HG03097 (cell line): ENCODE measurements at regions not wholly inside any gene's neighbourhood (a gene's known extent, or its start where the extent isn't known, plus 50 kb on each side); places are given as distances from the start of the nearest gene placed in this dataset.

ENCODE experiments used
- ATAC-seq: cut with Tn5 transposase; IDR thresholded peaks from one replicate; pipeline ENCODE4 v1.9.1; 2021; ENCODE audit not compliant: unreplicated experiment, low FRiP score

DNA sequence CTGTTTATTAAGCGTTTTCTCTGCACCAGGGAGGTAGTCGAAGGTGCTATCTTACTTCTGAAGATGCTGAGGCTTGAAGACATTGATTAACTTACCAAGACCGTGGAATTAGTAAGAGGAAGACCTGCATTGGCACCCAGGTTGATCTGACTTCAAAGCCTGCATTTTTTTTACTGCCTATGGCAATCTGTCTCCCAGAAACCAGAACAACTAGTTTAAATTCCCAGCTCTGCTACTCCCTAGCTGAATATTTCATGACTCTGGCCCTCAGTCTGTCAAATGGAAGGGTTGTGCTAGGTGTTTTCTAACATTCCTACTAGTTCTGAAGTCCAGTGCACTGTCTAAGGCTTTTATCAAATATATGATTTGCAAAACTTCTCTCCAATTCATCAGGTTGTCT is 52.0 kb upstream of the GRAMD1B start:
- ATAC-seq, result no peak

DNA sequence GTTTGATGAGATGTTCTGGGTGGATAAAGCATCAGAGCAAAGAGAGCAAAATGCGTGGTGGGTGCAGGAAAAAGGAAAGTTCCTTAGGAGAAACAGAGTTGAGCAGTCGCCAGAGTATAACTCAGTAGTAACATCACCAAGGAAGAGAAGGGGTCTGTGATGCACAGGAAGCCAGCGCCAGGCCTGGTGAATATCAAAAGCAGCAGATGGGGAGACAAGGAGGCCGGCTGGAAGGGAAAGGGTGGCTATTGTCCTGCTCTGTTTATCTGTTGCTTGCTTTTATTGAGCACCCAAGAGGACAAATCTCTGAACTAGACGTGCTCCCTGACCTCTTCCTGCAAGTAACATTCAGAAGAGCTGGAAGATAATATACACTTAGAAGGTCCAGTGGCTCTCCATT is 52.7 kb upstream of the GRAMD1B start:
- ATAC-seq, result no peak

DNA sequence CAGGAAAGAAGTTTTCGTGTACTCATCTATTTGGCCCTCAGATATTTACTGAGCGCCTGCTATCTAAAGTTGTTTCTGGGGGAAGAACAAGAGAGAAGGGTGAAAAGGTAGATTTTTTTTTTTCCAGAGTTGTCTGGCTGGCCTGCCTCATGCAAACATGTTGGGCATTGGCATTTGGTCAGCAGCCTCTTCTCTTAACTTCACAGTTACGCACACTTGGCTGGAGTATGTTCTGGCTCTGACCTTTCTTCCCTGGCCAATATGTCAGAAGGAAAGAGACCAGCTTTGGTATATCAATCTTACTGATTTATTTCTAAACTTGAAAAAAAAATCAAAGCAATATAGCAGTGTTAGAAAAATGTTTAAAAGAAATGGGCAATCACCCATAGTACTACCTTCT is 54.2 kb upstream of the GRAMD1B start:
- no peak for ATAC-seq

DNA sequence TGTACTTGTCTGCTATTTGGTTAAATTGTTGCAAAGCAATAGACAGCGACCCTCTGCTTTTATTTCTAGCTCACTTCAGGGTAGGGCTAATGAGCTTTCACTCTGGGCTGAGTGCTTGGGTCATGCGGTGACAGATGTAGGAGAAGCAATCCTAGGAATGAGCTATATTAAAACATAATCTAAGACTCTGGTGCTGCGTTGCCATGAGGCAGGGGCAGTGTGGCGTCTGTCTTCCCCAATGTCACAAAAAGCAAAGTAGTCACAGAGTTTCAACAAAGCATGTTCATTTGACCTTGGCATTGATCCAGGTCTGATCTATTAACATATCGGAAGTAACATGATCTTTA is 55.5 kb upstream of the GRAMD1B start:
- ATAC-seq, result no peak

DNA sequence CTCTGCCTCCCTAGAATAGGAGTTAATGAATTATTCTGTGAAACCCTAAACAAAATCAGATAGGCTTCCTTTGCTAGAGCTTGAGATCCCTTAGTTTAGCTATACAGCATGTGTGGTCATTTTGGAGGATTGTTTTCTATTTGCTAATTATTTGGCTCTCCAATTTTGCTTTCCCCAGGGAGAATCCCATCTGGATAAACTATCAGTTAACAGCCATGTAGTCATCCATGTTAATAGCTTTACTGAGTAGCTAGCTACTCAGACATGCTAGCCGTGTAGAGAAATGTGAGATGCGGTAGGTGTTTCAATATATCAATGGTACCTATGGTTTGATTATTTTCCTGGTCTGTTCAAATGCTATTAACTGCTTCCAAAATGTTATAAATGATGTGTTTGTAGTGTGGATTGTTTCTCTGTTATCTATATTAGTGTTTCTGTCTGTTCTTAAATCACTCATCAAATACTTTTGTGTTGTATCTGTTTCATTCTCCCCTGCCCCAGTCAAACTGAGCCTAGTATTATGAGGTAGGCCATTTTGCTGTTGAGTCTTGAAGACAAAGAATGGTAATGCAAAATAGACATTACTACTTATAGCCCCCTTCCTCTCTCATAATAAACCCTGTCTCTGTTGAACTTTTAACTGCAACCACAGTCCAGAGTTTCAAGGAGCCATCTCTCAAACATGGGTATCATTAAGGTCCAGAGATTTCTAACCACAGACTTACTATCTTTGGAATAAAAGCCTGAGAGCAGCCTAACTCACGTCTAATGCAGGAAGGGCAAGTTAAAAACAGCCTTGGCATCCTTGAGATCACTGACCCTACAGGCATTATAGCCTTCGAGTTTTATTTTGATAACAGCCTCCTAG is 56.1 kb upstream of the GRAMD1B start:
- ATAC-seq, result no peak

DNA sequence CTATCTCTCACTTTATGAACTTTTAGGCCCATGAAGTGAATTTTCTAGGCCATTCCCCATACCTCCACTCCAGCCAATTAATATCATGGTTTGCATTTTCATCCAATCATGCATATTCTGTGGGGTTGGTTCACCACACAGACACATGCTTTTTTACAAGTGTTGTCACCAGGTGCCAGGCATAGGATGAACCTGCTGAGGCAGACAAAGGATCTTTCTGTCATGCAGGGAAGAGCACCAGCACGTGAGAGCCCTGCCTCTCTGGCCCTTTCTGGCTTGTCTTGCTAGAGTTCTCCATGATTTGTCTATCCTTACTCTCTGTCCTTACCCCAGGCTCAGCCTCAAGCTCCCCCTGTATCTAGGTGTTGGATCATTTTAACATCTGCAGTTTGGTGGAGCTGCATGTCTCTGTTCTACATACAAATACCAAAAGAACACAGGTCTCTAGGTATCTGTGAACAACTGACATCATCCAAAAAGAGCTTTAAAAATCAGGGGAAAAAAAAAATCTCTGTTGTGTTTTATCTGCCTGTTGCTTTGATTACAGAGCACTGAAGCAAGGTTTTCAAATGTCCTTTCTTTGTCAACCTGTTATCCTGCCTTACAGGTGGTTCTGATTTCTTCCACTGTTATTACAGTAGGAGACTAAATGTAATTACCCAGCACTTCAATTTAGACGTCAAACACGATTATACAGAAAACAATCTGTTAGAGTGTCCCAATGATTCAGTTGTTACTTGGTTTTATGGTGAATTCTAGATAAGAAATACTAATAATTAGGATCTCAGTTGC is 58.4 kb upstream of the GRAMD1B start:
- no peak for ATAC-seq

DNA sequence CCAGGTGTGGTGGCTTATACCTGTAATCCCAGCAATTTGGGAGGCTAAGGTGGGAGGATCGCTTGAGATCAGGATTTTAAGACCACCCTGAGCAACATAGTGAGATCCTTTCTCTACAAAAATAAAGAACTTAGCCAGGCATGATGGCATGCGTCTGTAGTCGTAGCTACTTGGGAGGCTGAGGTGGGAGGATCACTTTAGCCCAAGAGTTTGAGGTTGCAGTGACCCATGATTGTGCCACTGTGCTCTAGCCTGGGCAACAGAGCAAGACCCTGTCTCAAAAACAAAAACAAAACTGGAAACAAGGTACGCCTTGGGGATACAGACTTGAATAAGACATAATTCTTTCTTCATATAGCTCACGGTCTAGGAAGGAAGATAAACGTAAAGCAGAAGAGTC is 63.1 kb upstream of the GRAMD1B start:
- no peak for ATAC-seq

DNA sequence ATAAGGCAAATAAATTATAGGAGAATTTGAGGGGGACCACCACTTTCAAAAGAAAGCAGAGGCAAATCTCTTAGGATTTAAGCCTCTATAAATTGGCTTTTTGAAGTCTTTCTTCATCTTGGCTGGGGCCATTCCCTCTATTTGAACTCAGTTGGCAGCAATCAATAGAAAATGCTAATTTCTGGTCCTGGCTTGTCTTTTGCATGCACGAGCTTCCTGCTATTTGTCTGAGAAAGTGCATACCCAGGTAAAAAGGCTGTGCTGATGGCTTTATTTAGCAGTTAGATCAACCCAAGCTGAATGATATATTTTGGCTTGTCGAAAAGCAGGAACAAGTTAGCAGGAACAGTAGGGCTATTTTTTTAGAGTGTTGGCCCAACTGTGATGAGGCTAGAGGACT is 64.1 kb upstream of the GRAMD1B start:
- no peak for ATAC-seq

DNA sequence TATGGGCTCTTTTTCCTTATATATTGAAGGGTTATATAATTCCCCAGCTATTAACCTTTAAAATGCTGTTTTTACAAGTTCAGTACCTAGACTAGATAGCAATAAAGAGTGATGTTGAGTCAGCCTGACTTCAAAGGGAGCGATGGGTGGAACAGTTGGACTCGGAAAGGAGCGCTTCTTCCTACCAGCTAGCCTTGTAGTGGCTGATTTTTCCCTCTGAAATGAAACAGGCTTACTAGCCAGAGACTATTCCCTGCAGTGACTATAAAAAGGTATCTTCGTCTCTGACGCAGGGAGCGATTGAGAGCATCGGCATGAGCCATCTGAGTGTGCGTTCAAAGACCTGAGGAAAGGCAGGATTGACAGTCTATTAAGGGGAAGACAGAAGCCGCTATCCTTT is 66.0 kb upstream of the GRAMD1B start:
- ATAC-seq, result no peak

DNA sequence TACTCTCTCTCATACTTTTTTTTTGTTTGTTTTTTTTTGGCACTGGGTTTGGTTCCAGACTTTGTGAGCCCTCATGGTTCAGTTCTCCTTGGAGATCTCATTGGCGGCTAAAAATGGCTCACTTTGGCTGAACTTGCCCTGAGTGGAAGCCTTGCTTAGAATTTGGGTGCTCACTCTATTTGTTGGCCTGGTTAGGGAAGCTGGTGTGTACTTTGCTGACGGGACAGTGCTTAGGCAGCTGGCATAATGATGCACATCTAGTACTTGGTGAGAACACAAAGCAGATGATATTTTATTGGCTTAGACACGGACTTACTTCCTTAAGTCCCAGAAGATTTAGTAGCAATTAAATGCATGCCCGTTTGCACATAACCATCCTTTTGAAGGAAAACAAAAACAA is 66.5 kb upstream of the GRAMD1B start:
- no peak for ATAC-seq

DNA sequence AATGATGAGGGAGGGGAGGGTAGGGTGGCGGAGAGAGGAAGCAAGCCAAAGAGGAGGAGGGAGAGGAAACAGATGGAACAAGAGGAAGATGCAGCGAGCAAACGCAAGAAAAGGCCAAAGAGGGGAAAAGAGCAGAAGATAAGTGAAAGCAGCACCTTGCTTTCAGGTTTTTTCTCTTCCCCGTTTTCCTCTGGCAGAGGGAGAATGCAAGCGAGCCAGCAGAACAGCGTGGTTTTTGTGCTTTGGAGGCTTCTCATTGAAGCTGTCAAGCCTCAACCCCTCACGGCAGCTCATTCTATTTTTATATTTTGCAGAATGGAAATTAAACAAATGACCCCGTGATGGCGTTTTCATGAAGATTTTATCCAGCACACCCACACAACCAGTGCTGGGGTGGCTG is 67.1 kb upstream of the GRAMD1B start:
- no peak for ATAC-seq

DNA sequence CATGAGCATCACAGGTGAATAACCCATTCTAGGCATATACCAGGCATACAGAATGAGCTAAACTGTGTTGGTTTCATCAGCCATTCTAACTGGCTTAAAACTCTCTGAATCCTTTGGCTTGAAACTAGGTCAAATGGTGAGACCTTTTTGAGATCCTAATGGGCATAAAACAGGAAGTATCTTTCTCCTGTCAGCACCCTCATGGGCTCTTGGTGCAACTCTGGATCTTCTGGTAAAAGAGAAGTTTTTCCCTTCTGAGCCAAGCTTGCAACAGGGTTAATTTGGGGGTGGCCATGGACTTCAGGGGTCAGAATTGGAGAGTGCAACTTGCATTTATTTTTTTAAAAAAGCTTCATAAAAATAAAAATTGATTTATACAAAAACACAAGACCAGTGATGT is 67.9 kb upstream of the GRAMD1B start:
- ATAC-seq, result no peak

DNA sequence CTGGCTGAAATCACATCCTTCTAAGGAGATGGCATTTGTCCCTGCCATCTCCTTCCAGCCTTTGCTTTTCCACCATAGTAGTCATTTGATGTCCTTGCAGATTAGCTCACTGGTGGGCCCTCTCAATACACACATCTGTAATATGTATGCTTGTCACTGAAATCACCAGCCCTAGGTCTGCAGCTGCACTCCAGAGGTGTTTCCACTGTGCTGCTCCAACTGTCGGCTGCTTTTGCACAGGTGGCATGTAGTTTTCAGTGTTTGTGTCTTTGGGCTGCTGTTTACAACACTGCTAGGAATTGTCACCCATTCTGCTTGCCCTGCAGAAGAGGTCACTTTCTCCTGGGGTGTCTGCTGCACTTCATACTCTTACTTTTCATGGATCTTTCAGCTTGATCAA is 69.0 kb upstream of the GRAMD1B start:
- no peak for ATAC-seq

DNA sequence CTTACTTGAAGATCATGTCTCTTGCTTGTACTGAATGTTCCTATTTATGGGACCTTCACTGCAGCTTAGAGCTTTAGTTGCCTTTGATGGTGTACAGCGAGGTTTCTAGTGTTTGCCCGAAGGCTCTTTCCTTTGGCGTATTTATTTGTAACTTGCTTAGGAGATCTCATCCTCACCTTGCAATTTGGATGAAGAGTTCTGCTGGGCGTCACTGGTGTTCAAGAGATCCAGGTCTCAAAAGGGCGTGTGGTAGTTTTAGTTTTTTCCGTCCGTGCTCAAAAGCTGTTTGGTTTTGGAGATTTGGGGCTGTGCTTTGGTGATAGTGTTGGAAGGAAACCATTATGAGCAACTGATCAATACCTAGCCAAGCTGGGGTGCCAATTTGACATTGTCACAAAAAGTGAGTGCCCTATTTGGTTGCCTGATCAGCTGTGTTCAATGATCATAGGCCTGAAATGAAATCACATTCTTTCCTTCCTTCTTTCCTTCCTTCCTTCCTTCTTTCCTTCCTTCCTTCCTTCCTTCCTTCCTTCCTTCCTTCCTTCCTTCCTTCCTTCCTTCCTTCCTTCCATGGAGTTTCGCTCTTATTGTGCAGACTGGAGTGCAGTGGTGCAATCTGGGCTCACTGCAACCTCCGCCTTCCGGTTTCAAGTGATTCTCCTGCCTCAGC is 69.7 kb upstream of the GRAMD1B start:
- ATAC-seq, result no peak

DNA sequence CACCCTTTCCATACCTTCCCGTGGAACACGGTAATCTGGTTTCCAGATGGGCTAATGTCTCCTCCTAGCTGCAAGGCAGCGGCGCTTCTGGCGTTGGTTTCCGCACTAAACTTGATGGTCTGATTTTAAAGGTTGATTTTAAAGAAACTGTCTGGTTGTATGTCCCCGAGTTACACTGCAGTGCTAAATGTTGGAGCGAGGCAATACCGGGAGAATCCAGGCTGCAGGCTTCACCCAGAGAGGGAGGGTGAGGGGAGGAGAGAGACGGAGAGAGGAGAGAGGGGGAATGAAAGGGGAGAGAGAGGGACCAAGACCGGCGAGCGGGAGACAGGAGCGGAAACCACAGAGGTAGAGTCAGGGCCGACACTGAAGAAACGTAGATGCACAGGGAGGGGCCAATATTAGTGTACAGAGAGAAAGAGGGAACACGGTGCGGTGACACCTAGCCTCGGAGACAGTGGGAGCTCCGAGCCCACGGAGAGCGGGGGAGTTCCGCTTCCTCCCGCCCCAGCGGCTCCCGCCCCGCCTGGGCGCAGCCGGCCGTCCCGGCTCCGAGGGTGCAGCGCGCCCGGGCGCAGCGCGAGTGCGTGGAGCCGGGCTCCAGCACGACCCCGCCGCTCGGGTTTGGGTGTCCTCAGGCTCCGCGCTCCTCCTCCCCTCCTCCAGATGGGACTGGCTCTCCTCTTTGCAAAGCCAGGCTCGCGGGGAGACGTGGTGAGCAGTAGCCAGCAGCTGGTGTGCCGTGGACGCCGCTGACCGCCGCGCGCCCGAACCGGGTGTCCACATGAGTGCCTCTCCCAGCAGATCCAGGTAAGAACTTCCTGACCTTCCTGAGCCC is 71.9 kb upstream of the GRAMD1B start:
- no peak for ATAC-seq

DNA sequence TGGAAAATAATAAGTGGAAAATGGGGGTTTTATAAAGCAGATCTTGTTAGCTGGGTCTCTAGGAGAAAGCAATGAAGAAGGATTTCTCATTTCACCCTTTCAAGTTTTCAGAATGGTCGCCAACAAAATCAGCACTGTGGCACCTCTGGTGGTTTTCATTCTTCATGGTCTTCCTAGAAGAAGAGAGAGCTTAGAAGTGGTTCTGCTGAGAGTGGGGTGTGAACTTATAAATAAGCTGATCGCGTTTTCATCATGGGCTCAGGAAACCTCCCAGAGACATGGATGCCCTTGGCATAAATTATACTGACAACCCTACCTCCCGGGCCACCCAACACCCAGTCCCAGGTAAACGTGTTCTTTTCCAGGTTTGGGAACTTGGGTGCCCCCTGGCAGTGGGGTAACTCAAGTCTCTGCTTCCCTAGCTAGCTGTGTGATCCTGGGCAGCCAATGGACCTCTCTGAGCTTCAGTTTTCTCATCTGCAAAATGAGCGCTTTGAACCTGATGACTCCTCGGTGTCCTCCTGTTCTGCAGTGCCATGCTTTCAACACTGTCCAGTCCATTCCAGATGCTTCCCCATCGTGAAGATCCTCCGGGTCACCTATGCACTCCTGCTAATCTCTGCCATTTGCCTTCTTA is 72.6 kb upstream of the GRAMD1B start:
- no peak for ATAC-seq

DNA sequence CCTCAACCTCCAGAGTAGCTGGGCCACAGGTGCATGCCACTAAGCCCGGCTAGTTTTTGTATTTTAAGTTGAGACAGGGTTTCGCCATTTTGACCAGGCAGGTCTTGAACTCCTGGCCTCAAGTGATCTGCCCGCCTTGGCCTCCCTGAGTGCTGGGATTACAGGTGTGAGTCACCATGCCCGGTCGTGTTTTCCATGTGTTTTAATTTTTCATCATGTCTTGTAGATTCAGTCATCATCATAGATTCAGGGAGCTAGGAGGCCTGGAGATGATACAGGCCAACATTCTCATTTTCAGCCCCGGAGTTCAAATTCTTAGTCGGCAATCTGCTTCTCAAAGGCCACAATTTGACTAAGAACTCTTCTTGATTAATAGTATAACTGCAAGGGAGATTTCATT is 73.5 kb upstream of the GRAMD1B start:
- ATAC-seq, result no peak

DNA sequence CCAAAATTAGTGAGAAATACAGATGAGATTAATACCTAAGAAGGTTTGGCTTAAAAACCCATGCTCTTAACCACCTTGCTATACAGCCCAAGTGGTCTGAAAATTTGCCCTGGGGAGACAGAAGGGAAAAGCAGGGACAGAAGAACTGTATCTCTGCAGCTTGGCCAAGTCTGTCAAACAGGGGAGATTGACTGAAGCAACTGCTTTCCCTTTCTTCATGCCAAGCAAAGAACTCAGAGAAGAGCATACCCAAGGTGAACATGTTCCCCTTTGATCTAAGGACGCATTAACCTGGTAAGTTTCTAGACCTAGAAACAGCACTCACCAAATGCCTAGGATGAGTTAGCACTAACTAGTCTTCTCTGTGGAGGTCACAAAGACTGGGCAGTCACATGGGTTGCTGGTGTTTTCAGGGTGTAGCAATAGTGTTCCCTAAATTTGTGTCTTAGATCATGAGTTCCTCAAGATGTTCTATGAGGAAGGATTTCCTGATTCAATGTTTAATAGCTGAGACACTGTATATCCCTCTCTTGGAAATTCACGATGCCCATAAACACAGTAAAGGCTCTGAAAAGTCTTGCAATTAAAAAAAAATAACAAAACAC is 75.6 kb upstream of the GRAMD1B start:
- no peak for ATAC-seq

DNA sequence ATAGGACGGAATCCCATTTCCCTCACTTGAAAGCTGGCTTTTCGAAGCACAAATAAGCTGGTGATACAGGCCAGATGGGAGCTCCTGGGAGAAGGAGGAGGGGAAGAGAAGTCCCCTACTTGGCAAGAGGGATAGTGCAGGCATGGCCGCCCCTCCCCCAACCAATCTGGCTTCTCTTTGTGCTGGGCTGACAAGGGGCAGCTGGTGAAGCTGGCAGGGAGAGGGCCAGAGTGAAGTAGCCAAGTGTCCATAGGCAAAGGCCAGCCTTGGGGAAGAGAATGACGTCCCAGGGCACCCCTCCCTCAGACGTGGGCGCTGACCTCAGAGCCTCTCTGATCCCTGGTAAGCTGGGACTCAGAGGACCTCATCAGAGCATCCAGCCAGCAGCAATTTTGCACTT is 78.7 kb upstream of the GRAMD1B start:
- ATAC-seq, result no peak

DNA sequence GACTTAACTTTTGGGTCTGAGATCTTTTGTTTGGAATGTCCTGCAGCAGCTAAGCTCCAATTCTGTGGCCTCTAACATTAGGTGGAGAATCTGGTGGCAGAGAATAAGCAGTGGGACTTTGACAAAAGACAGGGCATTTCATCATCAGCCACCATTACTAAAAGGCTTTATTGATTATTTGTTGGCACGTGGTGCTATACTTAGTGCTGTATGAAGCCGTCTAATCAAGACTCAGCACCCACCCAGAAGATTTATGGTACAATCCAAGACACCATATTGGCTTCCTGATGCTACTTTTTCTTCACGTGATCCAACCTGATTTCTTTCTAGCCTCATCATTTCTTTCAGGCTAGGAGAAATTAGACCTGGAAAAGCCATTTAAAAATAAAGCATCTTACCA is 80.7 kb upstream of the GRAMD1B start:
- ATAC-seq, result no peak
